Effector memory CD8-positive, alpha-beta T cell (primary cell): ENCODE measurements at regions not wholly inside any gene's neighbourhood (a gene's known extent, or its start where the extent isn't known, plus 50 kb on each side); places are given as distances from the start of the nearest gene placed in this dataset.

ENCODE experiments used
- ATAC-seq: fragments of 150-1000 bp; cut with Tn5 transposase; replicated peaks from 2 replicates; pipeline ENCODE4 v1.10.0; 2021; ENCODE audit warnings: mild to moderate bottlenecking, moderate library complexity
- DNase-seq, 3 experiments: peaks; one replicate each; pipeline ENCODE4 v3.0.0; 2021
- H3K27ac Mint-ChIP-seq, 2 donors: one replicate each; pipeline ENCODE4 v1.8.0; 2022; ENCODE audit warnings: mild to moderate bottlenecking in 2 of 2, mixed read lengths in 2 of 2, moderate library complexity in 2 of 2
- H3K27me3 Mint-ChIP-seq, 2 donors: one replicate each; pipeline ENCODE4 v1.8.0; 2022; ENCODE audit warnings: mixed read lengths in 2 of 2
- H3K36me3 Mint-ChIP-seq: one replicate; pipeline ENCODE4 v1.8.0; 2022; ENCODE audit warnings: mild to moderate bottlenecking, moderate library complexity, mixed read lengths; ENCODE audit not compliant: insufficient read depth
- H3K4me1 Mint-ChIP-seq, 2 donors: one replicate each; pipeline ENCODE4 v1.8.0; 2022; ENCODE audit warnings: low read depth in 2 of 2, mixed read lengths in 2 of 2
- H3K4me3 Mint-ChIP-seq, 2 donors: one replicate each; pipeline ENCODE4 v1.8.0; 2022; ENCODE audit warnings: mild to moderate bottlenecking in 2 of 2, mixed read lengths in 2 of 2, moderate library complexity in 2 of 2
- H3K9me3 Mint-ChIP-seq, 2 donors: one replicate each; pipeline ENCODE4 v1.8.0; 2022; ENCODE audit warnings: mixed read lengths in 2 of 2

DNA sequence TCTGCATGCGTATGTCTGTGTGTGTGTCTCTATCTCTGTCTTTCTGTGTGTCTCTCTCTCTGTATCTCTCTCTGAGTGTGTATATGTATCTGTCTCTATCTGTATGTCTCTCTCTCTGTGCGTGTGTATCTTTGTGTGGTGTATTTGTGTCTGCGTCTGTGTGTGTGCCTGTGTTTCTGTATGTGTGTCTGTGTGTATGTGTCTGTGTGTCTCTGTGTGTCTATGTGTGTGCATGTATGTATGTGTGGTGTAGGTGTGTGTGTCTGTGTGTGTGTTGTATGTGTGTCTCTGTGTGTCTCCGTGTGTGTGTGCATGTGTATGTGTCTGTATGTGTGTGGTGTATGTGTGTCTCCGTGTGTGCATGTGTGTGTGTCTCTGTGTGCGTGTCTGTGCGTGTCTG, 243.0 kb upstream of the FOXQ1 start:
- no peak overlapping the region for H3K4me3 Mint-ChIP-seq
- H3K36me3 Mint-ChIP-seq = no peaks in the 10 kb centered on the region
- peaks cover 23 to 28% of the 10 kb centered on the region in 2 donors for H3K27me3 Mint-ChIP-seq
- no peaks in the 10 kb centered on the region for H3K9me3 Mint-ChIP-seq
- DNase-seq (no peak), ATAC-seq (no peak)
- no peaks in the 10 kb centered on the region for H3K4me1 Mint-ChIP-seq
- H3K27ac Mint-ChIP-seq = no peak overlapping the region

DNA sequence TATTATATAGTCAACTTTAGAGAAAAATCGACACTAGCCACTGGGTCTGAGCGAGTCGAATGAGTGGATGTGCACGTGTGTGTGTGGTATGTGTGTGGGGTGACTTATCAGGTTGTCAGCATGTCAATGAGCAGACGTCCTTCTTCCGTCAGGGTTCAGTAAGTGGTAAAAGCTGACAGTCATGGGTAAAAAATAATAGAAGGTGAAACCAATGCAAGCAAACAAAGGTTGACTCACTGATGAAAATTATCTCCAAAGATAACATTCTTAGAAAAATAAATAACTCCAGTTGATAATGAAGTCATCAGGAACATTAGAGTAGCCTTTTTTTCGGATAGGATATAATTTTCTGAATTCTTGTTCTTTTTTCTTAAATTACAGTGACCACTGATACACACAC, 243.8 kb upstream of the FOXQ1 start:
- no peaks in the 10 kb centered on the region for H3K9me3 Mint-ChIP-seq
- H3K4me1 Mint-ChIP-seq = no peaks in the 10 kb centered on the region
- DNase-seq (no peak), ATAC-seq (no peak)
- H3K27me3 Mint-ChIP-seq = peaks cover 28 to 30% of the 10 kb centered on the region in 2 donors
- H3K27ac Mint-ChIP-seq = no peak overlapping the region
- no peaks in the 10 kb centered on the region for H3K36me3 Mint-ChIP-seq
- no peak overlapping the region for H3K4me3 Mint-ChIP-seq

DNA sequence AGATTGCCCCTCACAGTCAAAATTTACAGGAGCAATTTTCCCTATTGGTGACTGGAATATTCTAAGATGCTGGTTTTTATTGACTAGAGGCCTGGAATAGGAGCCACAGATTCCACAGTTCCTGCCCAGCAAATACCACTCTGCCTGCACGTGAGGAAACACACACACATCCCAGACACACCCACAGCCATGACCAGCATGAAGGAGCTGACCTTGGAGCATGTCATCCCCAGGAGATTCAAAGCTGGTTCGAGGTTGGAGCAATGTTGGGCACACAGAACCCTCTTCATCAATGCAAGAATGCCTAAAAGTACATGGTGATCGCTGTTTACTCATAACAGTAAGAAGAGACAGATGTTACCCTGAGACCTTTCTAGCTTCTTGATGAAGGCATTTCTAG, 244.6 kb upstream of the FOXQ1 start:
- ATAC-seq = no peak
- H3K36me3 Mint-ChIP-seq = peaks cover 2% of the 10 kb centered on the region
- H3K27me3 Mint-ChIP-seq = peaks cover 32 to 33% of the 10 kb centered on the region in 2 donors
- H3K4me1 Mint-ChIP-seq = no peaks in the 10 kb centered on the region
- H3K4me3 Mint-ChIP-seq = no peak overlapping the region
- H3K27ac Mint-ChIP-seq = no peak overlapping the region
- DNase-seq = no peak
- no peaks in the 10 kb centered on the region for H3K9me3 Mint-ChIP-seq

DNA sequence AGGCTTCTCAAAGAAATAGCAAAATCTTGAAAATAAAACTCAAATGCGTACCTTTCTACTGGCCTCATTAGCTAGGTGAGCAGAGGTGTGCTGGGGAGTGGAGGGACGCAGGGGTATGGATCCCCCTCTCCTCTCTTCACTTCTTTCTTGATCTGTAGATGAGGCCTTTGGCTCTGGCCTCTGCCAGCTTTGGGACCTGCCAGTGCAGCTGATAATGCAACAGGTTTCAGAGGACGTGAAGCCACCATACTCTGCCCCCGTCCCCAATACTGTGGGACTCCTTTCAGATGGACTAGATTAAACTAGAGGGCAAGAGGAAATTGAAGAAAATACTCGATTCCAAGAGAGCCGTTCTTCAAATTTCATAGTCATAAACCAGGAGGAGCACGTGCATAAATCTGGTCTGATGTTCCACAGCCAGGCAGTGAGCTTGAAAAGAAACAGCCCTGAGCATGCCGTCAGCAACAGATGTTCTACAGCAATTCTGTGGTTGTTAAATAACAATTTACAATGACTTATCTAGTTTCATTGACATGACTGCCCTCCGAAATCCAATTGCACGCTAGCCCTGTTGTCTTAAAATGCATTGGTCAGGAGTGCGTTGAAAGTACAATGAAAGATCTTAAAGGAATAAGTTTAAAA, 245.3 kb upstream of the FOXQ1 start:
- no peak overlapping the region for H3K27ac Mint-ChIP-seq
- H3K4me1 Mint-ChIP-seq = no peaks in the 10 kb centered on the region
- ATAC-seq = no peak
- no peaks in the 10 kb centered on the region for H3K9me3 Mint-ChIP-seq
- H3K36me3 Mint-ChIP-seq = peaks cover 2% of the 10 kb centered on the region
- peaks cover 32 to 41% of the 10 kb centered on the region in 2 donors for H3K27me3 Mint-ChIP-seq
- no peak overlapping the region for H3K4me3 Mint-ChIP-seq
- DNase-seq = no peak

DNA sequence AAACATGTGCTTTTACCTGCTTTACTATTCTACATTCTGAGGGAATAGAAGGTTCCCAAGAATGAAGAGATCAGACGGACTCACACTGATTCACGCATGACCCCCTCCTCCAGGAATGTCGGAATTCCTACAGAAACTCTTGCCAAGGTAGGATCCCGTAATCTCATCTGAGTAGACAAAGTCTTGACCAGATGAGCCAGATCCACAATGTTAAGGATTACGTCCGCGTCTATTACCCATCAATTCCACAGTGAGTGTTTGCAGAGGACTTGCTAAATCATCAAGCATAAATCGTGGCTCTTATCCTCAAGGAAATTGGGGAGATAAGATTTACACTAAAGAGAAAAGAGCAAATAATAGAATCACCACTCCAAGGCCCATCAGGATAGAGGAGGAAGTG, 245.9 kb upstream of the FOXQ1 start:
- Mint-ChIP-seq H3K4me3 (no peak overlapping the region), H3K36me3 (peaks cover 2% of the 10 kb centered on the region), H3K27me3 (peaks cover 32 to 47% of the 10 kb centered on the region in 2 donors), H3K4me1 (no peaks in the 10 kb centered on the region), H3K9me3 (no peaks in the 10 kb centered on the region), H3K27ac (no peak overlapping the region)
- ATAC-seq (no peak), DNase-seq (no peak)

DNA sequence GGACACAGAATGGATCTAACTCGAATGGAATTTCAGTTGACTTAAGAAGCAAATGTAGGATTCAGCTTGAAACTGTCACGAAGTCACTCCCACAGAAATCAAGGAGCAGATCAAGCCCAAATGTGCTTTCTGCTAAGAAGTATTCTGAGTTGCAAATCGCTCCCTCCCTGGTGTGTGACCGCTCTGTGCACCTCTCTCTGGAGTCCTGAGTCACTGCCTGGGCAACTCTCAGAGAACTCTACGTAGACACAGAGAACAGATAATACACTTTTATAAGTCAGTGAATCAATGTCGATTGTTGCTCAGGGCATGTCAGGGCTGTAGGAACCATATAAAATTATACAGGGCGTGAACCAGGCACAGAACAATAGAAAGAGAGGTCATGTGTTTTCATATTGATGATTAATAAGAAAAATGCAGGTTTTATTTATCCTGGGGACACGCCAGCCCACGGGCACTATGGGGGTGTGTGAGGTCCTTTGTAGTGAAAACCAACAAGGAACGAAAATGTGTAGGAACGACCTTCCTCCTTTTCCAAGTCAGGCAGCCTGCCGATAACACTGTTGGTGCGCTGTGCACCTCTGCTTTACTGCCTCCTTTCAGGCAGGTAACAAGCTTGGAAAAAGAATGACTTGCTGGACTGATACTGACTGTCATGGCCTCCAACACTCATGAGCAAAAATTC, 248.1 kb upstream of the FOXQ1 start:
- Mint-ChIP-seq H3K36me3 (peaks cover 2% of the 10 kb centered on the region), H3K27me3 (peaks cover 24 to 32% of the 10 kb centered on the region in 2 donors), H3K4me3 (no peak overlapping the region), H3K4me1 (no peaks in the 10 kb centered on the region), H3K9me3 (no peaks in the 10 kb centered on the region), H3K27ac (no peak overlapping the region)
- ATAC-seq = no peak
- DNase-seq = no peak

DNA sequence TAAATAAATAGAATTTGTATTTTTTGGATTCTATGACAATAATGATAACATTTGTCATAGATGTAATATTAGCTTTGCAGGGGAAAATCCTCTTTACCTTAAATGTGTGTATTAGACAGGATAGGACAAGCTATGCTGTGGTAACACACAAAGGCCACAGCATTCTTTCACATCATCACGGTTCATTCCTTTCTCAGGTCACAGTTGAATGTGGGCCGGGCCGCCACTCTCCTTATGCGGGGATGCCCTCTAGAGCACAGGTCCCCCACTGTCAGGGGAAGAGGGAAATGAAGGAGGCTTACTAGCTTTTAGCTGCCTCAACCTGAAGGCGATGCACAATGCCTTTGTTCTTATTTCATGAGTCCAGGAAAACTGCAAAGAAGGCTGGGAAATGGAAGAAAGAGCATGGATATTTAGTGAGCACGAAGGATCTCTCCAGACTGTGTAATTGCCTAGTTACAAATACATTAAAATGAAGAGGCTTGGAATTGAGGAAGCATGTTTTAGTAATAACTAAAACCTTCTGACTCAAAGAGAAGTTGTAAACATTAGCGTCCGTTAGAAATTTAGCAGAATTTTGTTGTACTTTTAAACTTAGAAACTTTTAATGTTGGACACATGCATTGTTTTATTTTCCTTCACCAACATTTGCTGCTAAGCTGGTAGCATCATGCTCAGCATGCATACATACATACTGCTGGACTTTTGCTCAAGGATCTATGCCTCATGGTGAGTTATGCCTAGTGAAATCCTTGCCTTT, 248.9 kb upstream of the FOXQ1 start:
- Mint-ChIP-seq H3K9me3 (no peaks in the 10 kb centered on the region), H3K27ac (no peak overlapping the region), H3K27me3 (peaks cover 21 to 32% of the 10 kb centered on the region in 2 donors), H3K36me3 (peaks cover 2% of the 10 kb centered on the region), H3K4me3 (no peak overlapping the region), H3K4me1 (no peaks in the 10 kb centered on the region)
- ATAC-seq = no peak
- DNase-seq = no peak

DNA sequence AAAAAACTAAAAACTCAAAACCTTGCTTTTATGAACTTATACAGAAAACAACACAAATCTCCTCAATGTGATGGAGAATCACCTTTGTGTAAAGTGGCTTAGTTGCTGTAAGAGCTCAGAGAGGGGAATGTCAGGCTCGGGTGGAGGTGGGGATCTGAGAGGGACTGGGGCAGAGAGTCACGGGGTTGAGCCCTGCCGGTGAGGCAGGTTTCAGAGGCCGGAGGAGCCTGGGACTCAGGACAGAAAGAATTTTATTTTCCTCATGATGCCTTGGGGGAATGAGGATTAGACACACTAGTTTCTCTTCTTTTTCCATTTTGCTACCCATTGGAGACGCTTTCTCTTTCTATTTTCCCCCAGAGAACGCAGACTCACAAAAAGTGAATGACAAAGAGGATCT, 252.3 kb upstream of the FOXQ1 start:
- no peak overlapping the region for H3K27ac Mint-ChIP-seq
- no peaks in the 10 kb centered on the region for H3K4me1 Mint-ChIP-seq
- peaks cover 23 to 27% of the 10 kb centered on the region in 2 donors for H3K27me3 Mint-ChIP-seq
- ATAC-seq (no peak), DNase-seq (no peak)
- no peak overlapping the region for H3K4me3 Mint-ChIP-seq
- H3K9me3 Mint-ChIP-seq = peaks cover 0 to 2% of the 10 kb centered on the region in 2 donors
- peaks cover 2% of the 10 kb centered on the region for H3K36me3 Mint-ChIP-seq

DNA sequence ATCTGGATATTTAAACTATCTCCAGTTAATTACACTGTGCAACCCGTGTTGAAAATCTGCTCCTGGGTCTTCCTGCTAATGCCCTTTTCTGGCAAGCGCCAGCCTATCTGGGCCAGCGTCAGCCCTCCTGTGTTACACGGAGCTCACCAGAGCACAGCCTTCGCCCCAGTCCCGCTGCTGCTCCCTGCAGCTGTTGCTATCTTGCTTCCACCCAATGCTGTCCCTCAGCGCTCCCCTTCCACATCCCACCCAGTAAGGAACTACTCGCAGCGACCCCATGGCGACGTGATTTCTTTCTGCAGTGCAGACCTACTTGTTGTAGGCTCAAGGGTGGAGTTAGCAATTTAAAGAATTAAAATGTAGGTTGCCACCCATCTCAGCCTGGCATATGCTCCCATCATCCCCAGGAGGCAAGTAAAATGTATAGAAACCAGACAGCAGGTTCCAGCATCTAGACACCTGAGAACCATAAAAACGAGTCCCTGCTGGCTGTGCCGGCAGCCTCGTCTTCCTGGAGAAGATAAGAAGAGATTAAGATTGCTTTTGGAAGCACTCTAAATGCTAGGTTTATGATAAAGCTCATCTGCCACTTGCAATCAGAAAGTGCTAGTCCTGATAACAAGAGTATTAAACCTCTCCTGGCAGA, 254.3 kb upstream of the FOXQ1 start:
- H3K36me3 Mint-ChIP-seq = no peaks in the 10 kb centered on the region
- DNase-seq (no peak), ATAC-seq (no peak)
- peaks cover 0 to 2% of the 10 kb centered on the region in 2 donors for H3K9me3 Mint-ChIP-seq
- no peak overlapping the region for H3K27ac Mint-ChIP-seq
- no peaks in the 10 kb centered on the region for H3K4me1 Mint-ChIP-seq
- no peak overlapping the region for H3K4me3 Mint-ChIP-seq
- peaks cover 9 to 21% of the 10 kb centered on the region in 2 donors for H3K27me3 Mint-ChIP-seq

DNA sequence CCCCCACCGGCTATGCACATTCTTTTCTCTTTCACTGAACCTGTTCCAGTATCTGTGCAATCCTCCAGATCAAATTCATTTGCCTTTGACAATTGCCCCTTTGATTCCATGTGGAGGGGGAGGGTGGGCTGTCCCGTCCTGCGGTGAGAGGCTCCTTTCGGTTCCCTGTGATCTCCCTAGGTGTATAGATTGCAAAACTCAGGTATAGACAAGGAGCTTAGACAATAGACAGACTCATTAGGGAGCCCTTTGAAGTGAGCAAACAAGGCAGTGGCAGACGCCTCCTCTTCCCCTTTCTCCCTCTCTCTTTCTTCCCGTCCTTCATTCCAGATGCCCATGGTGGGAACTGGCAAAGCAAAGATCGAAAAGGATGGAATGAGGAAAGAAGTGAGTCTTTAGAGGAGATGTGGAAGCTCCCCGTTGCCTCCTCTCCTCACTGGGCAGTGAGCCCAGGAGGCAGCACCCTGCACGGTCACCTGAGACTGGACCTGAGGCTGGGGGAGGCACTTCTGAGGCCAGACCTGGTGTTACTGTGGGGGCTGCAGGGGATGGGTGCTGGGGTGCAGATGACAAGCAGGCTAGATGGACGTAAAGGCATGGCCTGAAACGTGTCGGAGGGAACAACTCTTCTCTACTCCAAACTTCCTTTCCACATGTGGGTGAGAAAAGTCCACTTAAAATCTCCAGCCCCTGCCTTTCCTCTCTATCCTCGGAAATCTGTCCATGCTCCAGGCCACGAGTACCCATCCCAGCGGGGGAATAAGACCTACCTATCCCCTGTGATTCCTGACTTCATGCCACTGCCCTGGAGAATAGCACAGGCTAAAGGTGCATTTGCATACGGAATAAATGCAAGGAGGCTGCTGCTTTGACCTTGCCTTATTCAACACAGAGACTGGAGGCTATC, 256.6 kb upstream of the FOXQ1 start:
- Mint-ChIP-seq H3K9me3 (peaks cover 0 to 2% of the 10 kb centered on the region in 2 donors), H3K36me3 (no peaks in the 10 kb centered on the region), H3K4me3 (no peak overlapping the region), H3K4me1 (no peaks in the 10 kb centered on the region), H3K27me3 (peaks cover 9 to 15% of the 10 kb centered on the region in 2 donors), H3K27ac (no peak overlapping the region)
- no peak for DNase-seq
- no peak for ATAC-seq

DNA sequence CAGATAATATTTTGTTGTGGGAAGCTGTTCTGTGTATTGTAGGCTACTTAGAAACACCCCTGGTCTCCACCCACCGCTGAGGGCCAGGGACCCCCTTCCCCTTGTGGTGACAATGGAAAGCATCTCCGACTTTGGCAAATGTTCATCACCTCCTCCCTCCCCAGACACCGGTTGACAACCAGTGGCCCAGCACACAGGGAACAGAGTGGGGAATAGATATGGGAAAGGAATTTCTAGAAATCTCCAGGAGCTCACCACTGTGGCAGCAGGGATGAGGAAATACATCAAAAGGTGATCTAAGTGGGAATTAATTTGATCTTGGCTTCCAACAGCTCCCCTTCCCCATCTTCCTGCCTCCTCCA, 257.3 kb upstream of the FOXQ1 start:
- ATAC-seq (no peak), DNase-seq (no peak)
- Mint-ChIP-seq H3K4me1 (no peaks in the 10 kb centered on the region), H3K27me3 (peaks cover 13 to 21% of the 10 kb centered on the region in 2 donors), H3K4me3 (no peak overlapping the region), H3K36me3 (no peaks in the 10 kb centered on the region), H3K9me3 (peaks cover 0 to 2% of the 10 kb centered on the region in 2 donors), H3K27ac (no peak overlapping the region)

DNA sequence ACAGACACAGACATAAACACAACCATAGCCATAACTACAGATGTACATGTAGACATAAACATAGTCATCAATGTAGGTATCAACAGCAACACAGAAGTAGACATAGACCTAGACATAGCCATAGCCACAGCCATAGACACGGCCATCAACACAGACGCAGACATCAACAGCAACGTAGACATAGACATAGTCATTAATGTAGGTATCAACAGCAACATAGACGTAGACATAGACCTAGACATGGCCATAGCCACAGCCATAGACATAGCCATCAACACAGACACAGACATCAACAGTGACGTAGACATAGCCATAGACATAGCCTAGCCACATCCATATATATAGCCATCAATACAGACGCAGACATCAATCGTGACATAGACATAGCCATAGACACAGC, 258.3 kb upstream of the FOXQ1 start:
- Mint-ChIP-seq H3K4me1 (no peaks in the 10 kb centered on the region), H3K9me3 (peaks cover 0 to 2% of the 10 kb centered on the region in 2 donors), H3K27ac (no peak overlapping the region), H3K36me3 (no peaks in the 10 kb centered on the region), H3K27me3 (peaks cover 16 to 29% of the 10 kb centered on the region in 2 donors), H3K4me3 (no peak overlapping the region)
- ATAC-seq = no peak
- DNase-seq = no peak

DNA sequence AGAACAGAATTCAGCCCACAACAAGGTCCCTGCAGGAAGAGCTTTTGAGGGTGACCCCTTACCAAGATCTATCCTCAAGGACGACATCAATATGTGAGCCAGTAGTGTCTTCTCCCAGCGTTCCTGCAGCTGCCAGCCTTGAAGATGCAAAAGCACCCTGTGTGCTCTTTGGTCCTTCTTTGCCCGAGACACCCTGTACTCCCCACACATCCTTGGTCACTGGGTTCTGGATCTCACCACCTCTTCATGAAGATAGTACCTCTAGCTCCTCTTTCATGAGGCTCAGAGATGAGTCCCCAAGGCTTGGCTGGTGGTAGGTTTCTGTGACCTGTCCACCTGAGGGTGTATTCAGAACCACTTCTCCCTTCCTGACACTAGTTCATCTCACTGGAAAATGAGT, 259.6 kb upstream of the FOXQ1 start:
- Mint-ChIP-seq H3K27me3 (peaks cover 25 to 40% of the 10 kb centered on the region in 2 donors), H3K27ac (no peak overlapping the region), H3K4me1 (peaks cover 0 to 7% of the 10 kb centered on the region in 2 donors), H3K9me3 (peaks cover 0 to 2% of the 10 kb centered on the region in 2 donors), H3K4me3 (no peak overlapping the region), H3K36me3 (no peaks in the 10 kb centered on the region)
- no peak for DNase-seq
- ATAC-seq = no peak
